ENCODE measurements at regions not wholly inside any gene's neighbourhood (a gene's known extent, or its start where the extent isn't known, plus 50 kb on each side); places are given as distances from the start of the nearest gene placed in this dataset.

DNA sequence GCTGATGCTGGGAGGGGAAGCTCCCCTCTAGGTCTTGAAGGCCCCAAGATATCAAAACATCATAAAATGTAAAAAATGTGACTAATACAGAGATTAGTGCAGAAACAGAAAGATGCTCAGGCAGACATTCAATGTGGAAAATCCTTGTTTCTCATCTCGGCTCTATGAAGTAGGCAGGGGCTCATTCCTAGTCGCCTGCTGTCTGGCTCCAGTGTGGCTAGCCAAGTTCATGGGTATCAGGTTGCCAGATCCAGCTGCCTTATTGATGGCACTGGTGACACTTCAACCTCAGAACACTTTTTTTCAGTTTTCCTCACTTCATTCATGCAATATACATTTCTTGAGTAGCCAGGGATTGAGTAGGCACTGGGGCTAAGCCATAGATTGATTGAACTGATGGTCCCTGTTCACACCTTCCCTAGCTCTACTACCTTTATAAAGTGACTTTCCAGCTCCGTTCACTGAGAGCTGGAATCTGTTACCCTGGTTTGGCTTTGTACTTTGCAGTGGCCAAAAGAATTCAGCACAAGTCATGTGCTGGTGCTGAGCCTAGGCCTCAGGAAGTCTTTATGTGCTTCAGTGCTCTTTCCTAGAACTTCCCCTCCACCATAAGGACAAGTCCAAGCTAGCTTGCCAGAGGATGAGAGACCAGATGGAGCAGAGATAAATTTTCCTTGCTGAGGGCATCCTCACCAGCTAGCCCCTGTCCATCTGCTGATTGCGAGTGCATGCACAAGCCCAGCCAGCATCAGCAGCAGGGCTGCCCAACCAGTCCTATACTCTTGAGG lies 373.6 kb upstream of the ST6GAL2 start:
- TF ChIP-seq GATA2 (IDR thresholded peaks at IDR 0.05; ENCODE audit: low read depth, low read length) = no peak
- no peak for TF ChIP-seq GATA3 (IDR thresholded peaks at IDR 0.05; ENCODE audit: low read depth, low read length)

Data from SH-SY5Y (cell line).